HG03342 (cell line): ENCODE measurements at regions not wholly inside any gene's neighbourhood (a gene's known extent, or its start where the extent isn't known, plus 50 kb on each side); places are given as distances from the start of the nearest gene placed in this dataset.
"Not testable (repeated sequence)": the region's sequence is repeated elsewhere in the genome, so short reads cannot be mapped to it uniquely, and the experiment has no call there.

Source experiments
- ATAC-seq: cut with Tn5 transposase; IDR thresholded peaks from one replicate; pipeline ENCODE4 v1.9.1; 2021; ENCODE audit warnings: mild to moderate bottlenecking, moderate library complexity; ENCODE audit not compliant: unreplicated experiment

GRCh38 chr6:58347534-58347933 is 1030.1 kb downstream of the PRIM2 start:
- ATAC-seq, result not testable (repeated sequence)

GRCh38 chr6:58351619-58352018 is 1034.2 kb downstream of the PRIM2 start:
- not testable (repeated sequence) for ATAC-seq

GRCh38 chr6:58358452-58358851 is 1041.0 kb downstream of the PRIM2 start:
- not testable (repeated sequence) for ATAC-seq

- not testable (repeated sequence) for ATAC-seq
These were observed 1048.4 kb downstream of the PRIM2 start for GRCh38 chr6:58365856-58366255.

GRCh38 chr6:58406659-58407058 is 1089.2 kb downstream of the PRIM2 start:
- not testable (repeated sequence) for ATAC-seq

GRCh38 chr6:58419321-58419720 is 1101.9 kb downstream of the PRIM2 start:
- ATAC-seq, result no peak
